OCI-LY7 (cell line): ENCODE measurements at regions not wholly inside any gene's neighbourhood (a gene's known extent, or its start where the extent isn't known, plus 50 kb on each side); places are given as distances from the start of the nearest gene placed in this dataset.

Experiments
- CTCF ChIP-seq: fragments of 200-600 bp; sonication (generic); conservative IDR thresholded peaks from 2 replicates; pipeline ENCODE4 v1.5.1; 2014; ENCODE audit warnings: mild to moderate bottlenecking, antibody characterized with exemption, low read length, moderate library complexity, mixed read lengths
- EZH2phosphoT487 ChIP-seq: fragments of 200-600 bp; sonication (generic); IDR thresholded peaks from 2 replicates; pipeline ENCODE4 v1.6.1; 2018; ENCODE audit warnings: low read depth, borderline replicate concordance, mild to moderate bottlenecking, mixed run types, antibody characterized with exemption, low read length, moderate library complexity, mixed read lengths

- TF ChIP-seq CTCF, result no peak
- TF ChIP-seq EZH2phosphoT487, result no peak
Observed at GRCh38 chr18:70754486-70754885, 465.6 kb downstream of the SOCS6 start.
